ENCODE measurements at regions not wholly inside any gene's neighbourhood (a gene's known extent, or its start where the extent isn't known, plus 50 kb on each side); places are given as distances from the start of the nearest gene placed in this dataset.

DNA sequence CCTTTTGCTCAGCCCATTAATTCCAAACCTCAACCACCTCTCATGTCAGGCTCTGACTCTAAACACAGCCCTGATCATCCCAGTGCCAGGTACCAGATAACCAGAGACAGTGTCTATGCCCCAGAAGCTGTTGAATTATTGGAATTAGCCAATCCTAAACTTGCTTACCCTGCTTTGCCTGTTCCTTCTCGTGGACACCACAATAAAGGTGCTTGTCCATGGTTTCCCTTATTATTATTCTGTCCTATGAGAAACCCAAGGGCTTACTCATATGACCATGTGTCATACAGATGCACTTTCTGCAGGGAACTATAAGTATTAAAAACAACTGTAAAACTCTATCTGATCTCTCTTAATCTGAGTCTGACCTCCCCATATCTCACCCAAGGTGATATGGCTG lies 2193.8 kb upstream of the PIK3C3 start:
- Histone ChIP-seq H3K36me3 (no peaks in the 10 kb centered on the region), H3K9me3 (no peaks in the 10 kb centered on the region), H3K27me3 (no peaks in the 10 kb centered on the region), H3K27ac (no peak overlapping the region), H3K4me1 (no peaks in the 10 kb centered on the region), H3K4me3 (no peak overlapping the region)
- TF ChIP-seq, protein P1, sequence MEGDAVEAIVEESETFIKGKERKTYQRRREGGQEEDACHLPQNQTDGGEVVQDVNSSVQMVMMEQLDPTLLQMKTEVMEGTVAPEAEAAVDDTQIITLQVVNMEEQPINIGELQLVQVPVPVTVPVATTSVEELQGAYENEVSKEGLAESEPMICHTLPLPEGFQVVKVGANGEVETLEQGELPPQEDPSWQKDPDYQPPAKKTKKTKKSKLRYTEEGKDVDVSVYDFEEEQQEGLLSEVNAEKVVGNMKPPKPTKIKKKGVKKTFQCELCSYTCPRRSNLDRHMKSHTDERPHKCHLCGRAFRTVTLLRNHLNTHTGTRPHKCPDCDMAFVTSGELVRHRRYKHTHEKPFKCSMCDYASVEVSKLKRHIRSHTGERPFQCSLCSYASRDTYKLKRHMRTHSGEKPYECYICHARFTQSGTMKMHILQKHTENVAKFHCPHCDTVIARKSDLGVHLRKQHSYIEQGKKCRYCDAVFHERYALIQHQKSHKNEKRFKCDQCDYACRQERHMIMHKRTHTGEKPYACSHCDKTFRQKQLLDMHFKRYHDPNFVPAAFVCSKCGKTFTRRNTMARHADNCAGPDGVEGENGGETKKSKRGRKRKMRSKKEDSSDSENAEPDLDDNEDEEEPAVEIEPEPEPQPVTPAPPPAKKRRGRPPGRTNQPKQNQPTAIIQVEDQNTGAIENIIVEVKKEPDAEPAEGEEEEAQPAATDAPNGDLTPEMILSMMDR (IDR thresholded peaks at IDR 0.05) = no peak
- TF ChIP-seq EP300 (IDR thresholded peaks at IDR 0.05; ENCODE audit: low read depth) (no peak), POLR2AphosphoS5 (IDR thresholded peaks at IDR 0.05) (no peak), POLR2A (IDR thresholded peaks at IDR 0.05) (no peak)
- intact Hi-C loops (cut with DNase I; ENCODE audit: low total_unique reads) (no loop called here), in situ Hi-C loops (cut with MboI; ENCODE audit: low pct_ligation_motif_present in 1 of 4, low pct_unique_long_range_greater_than_20kb in 1 of 4, low sequenced_read_pairs in 3 of 4) (no loop called here)
- WGBS, 2 donors (ENCODE audit: low coverage in 1 of 2) = 57% methylated on average over 1 of the region's 1 CpG; no CpG with 5 or more reads in 1 of the 2 donors
- no peak for DNase-seq

DNA sequence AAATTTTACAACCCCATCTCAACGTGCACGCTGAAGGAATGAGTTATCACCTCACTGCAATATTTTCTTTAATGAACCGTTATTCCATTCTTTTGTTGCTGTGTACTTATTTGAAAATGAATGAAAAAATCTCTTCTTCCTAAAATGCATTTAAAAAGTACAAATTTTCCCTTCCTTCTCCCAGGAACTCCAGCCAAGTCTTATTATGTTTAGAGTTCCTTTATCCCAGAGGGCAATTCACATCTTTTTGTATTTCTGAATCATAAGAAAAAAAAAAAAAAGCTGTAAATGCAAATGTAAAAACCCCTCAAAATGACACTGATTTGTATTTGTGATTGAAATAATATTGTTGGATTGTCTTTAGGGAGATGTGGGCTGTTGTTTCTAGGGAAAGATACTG lies 2194.3 kb upstream of the CELF4 start:
- no peaks in the 10 kb centered on the region for H3K36me3 ChIP-seq
- no peaks in the 10 kb centered on the region for H3K4me1 ChIP-seq
- no peaks in the 10 kb centered on the region for H3K27me3 ChIP-seq
- WGBS, 2 donors (ENCODE audit: low coverage in 1 of 2) = 30 to 52% methylated on average over 3 of the region's 3 CpGs
- H3K27ac ChIP-seq = no peak overlapping the region
- no peak overlapping the region for H3K4me3 ChIP-seq
- in situ Hi-C loops (cut with MboI; ENCODE audit: low pct_ligation_motif_present in 1 of 4, low pct_unique_long_range_greater_than_20kb in 1 of 4, low sequenced_read_pairs in 3 of 4) (no loop called here), intact Hi-C loops (cut with DNase I; ENCODE audit: low total_unique reads) (no loop called here)
- no peaks in the 10 kb centered on the region for H3K9me3 ChIP-seq
- TF ChIP-seq, protein P1 (IDR thresholded peaks at IDR 0.05) = no peak
- TF ChIP-seq EP300 (IDR thresholded peaks at IDR 0.05; ENCODE audit: low read depth) (no peak), POLR2A (IDR thresholded peaks at IDR 0.05) (no peak), POLR2AphosphoS5 (IDR thresholded peaks at IDR 0.05) (no peak)
- DNase-seq = no peak

DNA sequence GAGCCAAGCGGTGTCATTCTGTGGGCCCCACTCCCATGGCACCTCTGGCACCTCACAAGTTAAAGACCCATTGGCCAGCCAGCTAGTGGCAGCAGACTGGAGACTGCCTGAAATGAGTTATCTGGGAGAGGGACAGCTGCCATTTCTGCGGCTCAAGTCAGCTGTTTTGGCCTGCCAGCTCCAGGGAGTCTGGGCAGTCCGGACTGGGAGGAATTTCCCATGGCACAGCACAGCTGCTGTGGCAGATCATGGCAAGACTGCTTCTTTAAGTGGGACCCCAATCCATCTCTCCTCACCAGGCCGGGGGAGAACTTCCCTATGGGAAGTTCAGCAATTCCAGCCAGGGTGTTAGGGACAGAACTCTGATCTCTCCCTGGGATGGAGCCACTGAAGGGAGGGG lies 2187.6 kb upstream of the CELF4 start:
- Histone ChIP-seq H3K27ac (no peak overlapping the region), H3K36me3 (no peaks in the 10 kb centered on the region), H3K9me3 (no peaks in the 10 kb centered on the region), H3K4me3 (no peak overlapping the region), H3K4me1 (no peaks in the 10 kb centered on the region), H3K27me3 (no peaks in the 10 kb centered on the region)
- 97% methylated on average over 3 of the region's 4 CpGs; no CpG with 5 or more reads in 1 of the 2 donors for WGBS, 2 donors (ENCODE audit: low coverage in 1 of 2)
- TF ChIP-seq, protein P1 (IDR thresholded peaks at IDR 0.05) = no peak
- TF ChIP-seq POLR2AphosphoS5 (IDR thresholded peaks at IDR 0.05) (no peak), EP300 (IDR thresholded peaks at IDR 0.05; ENCODE audit: low read depth) (no peak), POLR2A (IDR thresholded peaks at IDR 0.05) (no peak)
- DNase-seq = no peak
- intact Hi-C loops (cut with DNase I; ENCODE audit: low total_unique reads) = no loop called here
- in situ Hi-C loops (cut with MboI; ENCODE audit: low pct_ligation_motif_present in 1 of 4, low pct_unique_long_range_greater_than_20kb in 1 of 4, low sequenced_read_pairs in 3 of 4) = no loop called here

DNA sequence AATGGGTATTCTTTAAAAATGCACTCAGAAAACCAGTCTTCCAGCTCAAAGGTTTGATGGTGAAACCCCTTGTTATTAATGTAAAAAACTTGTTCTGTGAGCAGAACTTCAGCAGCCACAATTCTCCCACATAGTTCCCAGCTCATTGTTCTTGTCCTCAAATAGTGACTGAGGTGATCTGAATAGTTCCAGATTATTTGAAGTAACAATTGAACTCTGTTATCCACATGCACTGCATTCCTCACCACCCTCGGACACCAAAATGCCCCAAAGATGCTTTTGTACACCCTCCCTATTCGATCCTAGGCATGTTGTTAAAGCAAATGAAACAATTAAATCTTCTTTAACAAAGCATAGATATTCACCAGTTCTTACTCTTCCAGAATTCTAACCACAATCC lies 2186.8 kb upstream of the CELF4 start:
- H3K4me3 ChIP-seq = no peak overlapping the region
- TF ChIP-seq POLR2AphosphoS5 (IDR thresholded peaks at IDR 0.05) (no peak), EP300 (IDR thresholded peaks at IDR 0.05; ENCODE audit: low read depth) (no peak), POLR2A (IDR thresholded peaks at IDR 0.05) (no peak)
- TF ChIP-seq, protein P1 (IDR thresholded peaks at IDR 0.05) = no peak
- in situ Hi-C loops (cut with MboI; ENCODE audit: low pct_ligation_motif_present in 1 of 4, low pct_unique_long_range_greater_than_20kb in 1 of 4, low sequenced_read_pairs in 3 of 4) = no loop called here
- H3K27me3 ChIP-seq = no peaks in the 10 kb centered on the region
- H3K4me1 ChIP-seq = no peaks in the 10 kb centered on the region
- no peak overlapping the region for H3K27ac ChIP-seq
- 14 to 50% methylated on average over 1 to 2 of the region's 2 CpGs for WGBS, 2 donors (ENCODE audit: low coverage in 1 of 2)
- no peaks in the 10 kb centered on the region for H3K36me3 ChIP-seq
- intact Hi-C loops (cut with DNase I; ENCODE audit: low total_unique reads) = no loop called here
- DNase-seq = no peak
- no peaks in the 10 kb centered on the region for H3K9me3 ChIP-seq
